ENCODE measurements at regions not wholly inside any gene's neighbourhood (a gene's known extent, or its start where the extent isn't known, plus 50 kb on each side); places are given as distances from the start of the nearest gene placed in this dataset.

DNA sequence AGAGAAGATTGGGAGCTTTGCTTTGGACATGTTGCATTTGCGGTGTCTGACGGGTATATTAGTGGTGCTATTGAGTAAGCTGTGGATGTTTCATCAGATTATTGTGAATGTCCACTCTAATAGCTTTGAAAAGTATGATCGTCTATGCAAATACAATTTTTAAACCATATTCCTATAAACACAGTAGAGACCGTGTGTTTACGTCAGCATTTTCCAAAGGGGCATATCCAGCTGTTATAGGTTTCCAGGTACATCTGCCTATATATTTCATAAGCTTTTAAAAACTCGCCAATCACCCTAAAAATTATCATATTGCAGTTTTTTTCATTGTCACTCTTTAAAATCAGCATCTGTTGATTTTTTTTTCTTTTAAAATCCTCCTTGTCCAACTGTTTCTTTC lies 91.7 kb downstream of the NKX2-1 start:
- TF ChIP-seq POLR2A (IDR thresholded peaks at IDR 0.05; ENCODE audit: low read depth) (no peak), EP300 (IDR thresholded peaks at IDR 0.05) (no peak)
- TF ChIP-seq, protein P1, sequence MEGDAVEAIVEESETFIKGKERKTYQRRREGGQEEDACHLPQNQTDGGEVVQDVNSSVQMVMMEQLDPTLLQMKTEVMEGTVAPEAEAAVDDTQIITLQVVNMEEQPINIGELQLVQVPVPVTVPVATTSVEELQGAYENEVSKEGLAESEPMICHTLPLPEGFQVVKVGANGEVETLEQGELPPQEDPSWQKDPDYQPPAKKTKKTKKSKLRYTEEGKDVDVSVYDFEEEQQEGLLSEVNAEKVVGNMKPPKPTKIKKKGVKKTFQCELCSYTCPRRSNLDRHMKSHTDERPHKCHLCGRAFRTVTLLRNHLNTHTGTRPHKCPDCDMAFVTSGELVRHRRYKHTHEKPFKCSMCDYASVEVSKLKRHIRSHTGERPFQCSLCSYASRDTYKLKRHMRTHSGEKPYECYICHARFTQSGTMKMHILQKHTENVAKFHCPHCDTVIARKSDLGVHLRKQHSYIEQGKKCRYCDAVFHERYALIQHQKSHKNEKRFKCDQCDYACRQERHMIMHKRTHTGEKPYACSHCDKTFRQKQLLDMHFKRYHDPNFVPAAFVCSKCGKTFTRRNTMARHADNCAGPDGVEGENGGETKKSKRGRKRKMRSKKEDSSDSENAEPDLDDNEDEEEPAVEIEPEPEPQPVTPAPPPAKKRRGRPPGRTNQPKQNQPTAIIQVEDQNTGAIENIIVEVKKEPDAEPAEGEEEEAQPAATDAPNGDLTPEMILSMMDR (IDR thresholded peaks at IDR 0.05) = no peak

All from esophagus muscularis mucosa (tissue), 4 donors.